ENCODE measurements at regions not wholly inside any gene's neighbourhood (a gene's known extent, or its start where the extent isn't known, plus 50 kb on each side); places are given as distances from the start of the nearest gene placed in this dataset.

GRCh38 chr4:68748181-68748991, 67.4 kb upstream of the UGT2B10 start:
- TF ChIP-seq CTCF (IDR thresholded peaks at IDR 0.05) (no peak), ZFX (IDR thresholded peaks at IDR 0.05; ENCODE audit: borderline replicate concordance) (no peak)

Data from 22Rv1 (cell line).